Right lobe of liver (tissue), 4 donors: ENCODE measurements at regions not wholly inside any gene's neighbourhood (a gene's known extent, or its start where the extent isn't known, plus 50 kb on each side); places are given as distances from the start of the nearest gene placed in this dataset.

Source experiments
- POLR2A ChIP-seq: fragments of 450-650 bp; IDR thresholded peaks from one replicate; pipeline ENCODE4 v1.6.1; 2017; ENCODE audit warnings: antibody characterized with exemption, mild to moderate bottlenecking
- TF ChIP-seq, protein P1 (sequence below), 4 donors: fragments of 200-600 bp in 3 of 4; fragments of 450-650 bp in 1 of 4; IDR thresholded peaks; one replicate each; pipeline versions ENCODE4 v1.5.1 to v1.8.0; 2016 to 2022; ENCODE audit warnings: antibody characterized with exemption in 4 of 4, mild to moderate bottlenecking in 2 of 4
- donor health status: DM: no; HTN: no; CAD: no.
- donor health status: DM: no; HTN: no; CAD: no.
- donor health status: DM: no; HTN: yes; CAD: no.

DNA sequence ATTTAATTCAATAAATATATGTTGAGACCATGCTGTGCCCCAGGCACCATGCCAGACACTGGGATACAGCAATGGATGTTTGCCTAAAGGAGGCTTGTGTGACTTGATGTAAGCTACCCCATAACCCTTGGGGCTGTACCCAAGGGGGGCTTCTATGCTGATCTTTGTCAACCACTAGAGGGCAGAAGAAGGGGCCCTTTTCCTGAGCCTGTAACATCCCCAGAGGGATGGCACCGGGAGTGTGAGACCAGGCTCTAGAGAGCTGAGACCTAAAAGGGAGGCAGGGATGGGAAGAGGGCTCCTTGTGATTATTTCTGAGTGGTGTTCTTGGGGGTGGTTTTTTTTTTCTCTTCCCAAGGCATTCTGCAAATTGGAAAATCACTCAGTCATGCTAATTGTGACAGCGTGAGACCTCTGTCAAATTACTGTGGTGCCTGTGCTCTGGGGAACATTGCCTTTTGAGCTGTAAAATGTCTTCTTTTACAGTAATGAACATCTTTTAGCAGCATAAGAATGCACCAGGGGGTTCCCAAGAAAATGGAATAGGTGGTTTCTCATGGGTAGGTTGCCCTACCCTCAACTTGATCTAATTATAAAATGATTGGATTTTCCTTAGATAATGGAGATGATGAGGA is 138.7 kb upstream of the SLC24A3 start:
- TF ChIP-seq, protein P1, sequence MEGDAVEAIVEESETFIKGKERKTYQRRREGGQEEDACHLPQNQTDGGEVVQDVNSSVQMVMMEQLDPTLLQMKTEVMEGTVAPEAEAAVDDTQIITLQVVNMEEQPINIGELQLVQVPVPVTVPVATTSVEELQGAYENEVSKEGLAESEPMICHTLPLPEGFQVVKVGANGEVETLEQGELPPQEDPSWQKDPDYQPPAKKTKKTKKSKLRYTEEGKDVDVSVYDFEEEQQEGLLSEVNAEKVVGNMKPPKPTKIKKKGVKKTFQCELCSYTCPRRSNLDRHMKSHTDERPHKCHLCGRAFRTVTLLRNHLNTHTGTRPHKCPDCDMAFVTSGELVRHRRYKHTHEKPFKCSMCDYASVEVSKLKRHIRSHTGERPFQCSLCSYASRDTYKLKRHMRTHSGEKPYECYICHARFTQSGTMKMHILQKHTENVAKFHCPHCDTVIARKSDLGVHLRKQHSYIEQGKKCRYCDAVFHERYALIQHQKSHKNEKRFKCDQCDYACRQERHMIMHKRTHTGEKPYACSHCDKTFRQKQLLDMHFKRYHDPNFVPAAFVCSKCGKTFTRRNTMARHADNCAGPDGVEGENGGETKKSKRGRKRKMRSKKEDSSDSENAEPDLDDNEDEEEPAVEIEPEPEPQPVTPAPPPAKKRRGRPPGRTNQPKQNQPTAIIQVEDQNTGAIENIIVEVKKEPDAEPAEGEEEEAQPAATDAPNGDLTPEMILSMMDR (IDR thresholded peaks at IDR 0.05) = peak in 2 of 4 donors; percentile 9 to 28
- TF ChIP-seq POLR2A = no peak
